ENCODE measurements at regions not wholly inside any gene's neighbourhood (a gene's known extent, or its start where the extent isn't known, plus 50 kb on each side); places are given as distances from the start of the nearest gene placed in this dataset.
"Not testable (repeated sequence)": the region's sequence is repeated elsewhere in the genome, so short reads cannot be mapped to it uniquely, and the experiment has no call there.

GRCh38 chr5:98237794-98238193 lies 535.7 kb upstream of the RGMB start:
- DNase-seq = not testable (repeated sequence)

GRCh38 chr5:98243972-98244371 lies 529.5 kb upstream of the RGMB start:
- no peak for DNase-seq

GRCh38 chr5:98248949-98249348 lies 524.5 kb upstream of the RGMB start:
- DNase-seq = no peak

- no peak for DNase-seq
Measured at GRCh38 chr5:98258939-98259338, 514.5 kb upstream of the RGMB start.

- no peak for DNase-seq
Measured at GRCh38 chr5:98259595-98259994, 513.9 kb upstream of the RGMB start.

DNA sequence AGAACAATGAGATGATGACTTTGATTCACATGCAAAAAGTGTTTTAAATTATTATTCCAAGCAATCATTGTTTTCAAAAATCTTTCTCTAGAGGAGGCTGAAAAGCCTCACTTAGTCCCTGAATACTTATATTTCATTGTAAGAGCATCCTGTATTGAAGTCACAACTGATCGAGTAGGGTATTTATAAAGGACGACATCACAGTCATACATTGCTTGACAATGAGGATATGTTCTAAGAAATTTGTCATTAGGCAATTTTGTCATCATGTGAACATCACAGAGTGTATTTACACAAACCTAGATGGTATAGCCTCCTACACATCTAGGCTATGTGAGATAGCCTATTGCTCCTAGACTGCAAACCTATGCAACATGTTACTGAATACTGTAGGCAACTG lies 510.4 kb upstream of the RGMB start:
- no peak for DNase-seq

- DNase-seq = no peak
Measured at GRCh38 chr5:98268162-98268860, 505.2 kb upstream of the RGMB start.

- DNase-seq = no peak
Measured at GRCh38 chr5:98275980-98276379, 497.5 kb upstream of the RGMB start.

- no peak for DNase-seq
Measured at GRCh38 chr5:98282521-98282920, 490.9 kb upstream of the RGMB start.

DNA sequence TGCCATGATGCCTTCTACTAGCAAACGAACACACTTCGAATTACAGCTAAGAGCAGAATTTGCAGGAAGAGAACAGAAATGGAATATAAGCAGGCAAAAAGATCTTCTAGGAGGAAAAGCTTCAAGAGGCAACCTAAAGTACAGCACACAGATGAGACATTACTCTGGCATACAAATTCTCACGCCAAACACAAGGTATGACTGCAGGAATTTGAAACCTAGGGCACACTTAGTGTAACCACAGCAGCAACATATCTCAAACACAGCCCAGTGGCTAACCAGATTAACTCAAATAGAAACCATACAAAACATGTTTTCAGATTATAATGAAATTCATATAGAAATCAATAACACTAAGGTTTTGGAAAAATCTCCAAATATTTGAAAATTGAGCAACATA lies 481.0 kb upstream of the RGMB start:
- DNase-seq = no peak

GRCh38 chr5:98296426-98296825 lies 477.0 kb upstream of the RGMB start:
- DNase-seq = no peak

GRCh38 chr5:98299435-98299834 lies 474.0 kb upstream of the RGMB start:
- no peak for DNase-seq

DNA sequence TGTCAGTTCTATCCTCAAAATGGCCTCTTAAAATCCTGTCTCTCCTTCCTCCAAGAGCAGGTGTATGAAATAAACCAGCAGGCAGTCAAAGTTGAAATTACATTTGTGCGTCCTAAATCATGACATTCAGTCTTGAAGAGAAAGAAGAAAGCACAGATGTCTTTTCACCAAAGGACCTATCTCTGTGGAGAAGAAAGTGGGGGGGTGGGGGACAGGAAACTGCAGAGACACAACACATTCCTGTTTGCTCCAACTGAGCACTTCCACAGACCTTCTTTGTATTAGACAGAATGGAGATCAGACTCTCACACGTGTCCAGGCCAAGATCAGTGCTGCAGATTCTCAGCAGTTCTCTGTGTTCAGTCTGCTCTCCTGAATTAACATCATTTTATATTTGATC lies 471.9 kb upstream of the RGMB start:
- no peak for DNase-seq

DNA sequence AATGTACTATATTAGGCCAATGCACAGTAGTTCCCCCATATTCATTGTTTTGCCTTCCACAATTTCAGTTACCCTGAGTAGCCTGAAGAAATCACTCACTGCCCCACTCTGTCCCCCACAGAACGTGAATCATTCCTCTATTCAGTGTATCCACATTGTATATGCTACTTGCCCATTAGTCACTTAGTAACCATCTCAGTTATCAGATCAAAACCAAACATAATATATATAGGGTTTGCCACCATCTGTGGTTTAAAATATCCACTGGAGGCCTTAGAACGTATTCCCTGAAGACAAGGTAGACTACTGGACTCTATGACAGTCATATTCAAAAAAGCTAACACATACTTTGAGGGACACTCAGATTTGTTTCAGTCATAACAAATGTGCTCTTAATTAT lies 465.7 kb upstream of the RGMB start:
- no peak for DNase-seq

GRCh38 chr5:98308231-98308630 lies 465.2 kb upstream of the RGMB start:
- DNase-seq = no peak

DNA sequence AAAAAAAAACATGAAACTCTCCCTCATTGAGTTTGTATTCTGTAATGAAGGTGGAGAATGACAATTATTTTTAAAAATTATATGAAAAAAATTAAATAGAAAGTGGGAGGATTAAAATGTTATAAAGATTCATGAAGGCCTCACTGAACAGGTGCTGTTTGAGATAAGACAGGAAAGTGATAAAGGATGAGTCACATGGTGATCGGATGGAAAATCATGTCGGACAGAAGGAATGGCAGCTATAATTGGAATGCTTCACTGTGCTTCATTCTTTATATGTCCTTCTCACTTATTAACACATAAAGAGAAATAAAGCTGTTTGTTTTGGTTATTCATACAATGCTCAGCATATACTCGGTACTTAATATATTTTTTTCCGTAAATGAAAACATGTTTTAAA lies 464.5 kb upstream of the RGMB start:
- no peak for DNase-seq

DNA sequence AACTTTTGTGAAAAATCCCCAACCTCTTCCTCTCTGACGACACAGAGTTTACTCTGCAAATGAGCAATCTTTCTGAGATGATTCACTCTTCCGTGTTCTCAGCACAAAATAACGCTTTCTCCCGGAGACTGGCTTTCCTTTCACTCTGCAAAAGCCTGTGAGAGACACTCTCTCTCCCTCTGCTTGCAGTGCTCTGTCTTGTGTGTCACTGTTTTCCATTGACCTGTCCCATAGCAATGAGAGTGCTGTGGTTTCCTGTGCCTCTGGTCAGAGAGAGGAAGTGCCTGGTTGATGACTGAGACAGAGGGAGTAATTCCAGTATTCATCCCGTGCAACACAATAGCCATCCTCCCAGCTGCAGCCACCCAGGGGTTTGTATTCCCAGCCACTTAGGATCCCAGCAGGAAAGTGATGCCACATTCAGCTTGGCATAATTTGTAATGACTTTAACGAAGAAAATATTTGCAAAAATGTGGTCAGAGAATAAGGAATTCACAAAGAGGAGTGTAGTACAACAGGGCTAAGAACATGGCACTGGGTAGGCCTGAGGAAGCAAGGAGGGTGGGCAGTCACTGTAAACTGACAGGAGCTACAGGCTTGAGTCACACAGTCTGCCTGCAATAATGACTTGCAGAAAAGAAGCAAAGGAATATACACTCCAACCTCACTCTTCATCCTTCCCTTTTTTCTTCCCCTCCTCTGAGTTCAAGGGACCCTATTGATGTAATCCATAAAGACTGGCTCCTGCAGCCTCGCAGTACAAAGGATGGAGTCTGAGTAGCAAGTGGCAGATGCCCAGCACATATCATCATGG lies 463.5 kb upstream of the RGMB start:
- no peak for DNase-seq

DNA sequence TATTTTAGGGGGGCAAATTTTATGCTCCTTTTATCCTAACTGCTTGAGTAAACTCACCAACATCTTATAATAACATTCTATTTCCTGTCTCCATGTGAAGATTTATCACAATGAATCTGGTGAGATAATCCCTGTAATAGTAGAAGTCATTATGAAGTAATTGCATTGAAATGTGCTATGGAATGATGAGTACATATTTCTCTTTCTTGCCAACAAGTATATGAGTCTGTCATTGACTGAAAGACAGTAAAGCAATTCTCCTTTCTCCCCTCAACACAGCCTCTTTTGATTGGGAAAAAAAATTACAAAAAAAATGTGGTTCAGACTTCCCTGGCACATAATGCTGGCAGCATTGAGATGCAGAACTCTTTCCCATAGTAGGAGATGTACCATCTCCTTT lies 459.2 kb upstream of the RGMB start:
- no peak for DNase-seq

DNA sequence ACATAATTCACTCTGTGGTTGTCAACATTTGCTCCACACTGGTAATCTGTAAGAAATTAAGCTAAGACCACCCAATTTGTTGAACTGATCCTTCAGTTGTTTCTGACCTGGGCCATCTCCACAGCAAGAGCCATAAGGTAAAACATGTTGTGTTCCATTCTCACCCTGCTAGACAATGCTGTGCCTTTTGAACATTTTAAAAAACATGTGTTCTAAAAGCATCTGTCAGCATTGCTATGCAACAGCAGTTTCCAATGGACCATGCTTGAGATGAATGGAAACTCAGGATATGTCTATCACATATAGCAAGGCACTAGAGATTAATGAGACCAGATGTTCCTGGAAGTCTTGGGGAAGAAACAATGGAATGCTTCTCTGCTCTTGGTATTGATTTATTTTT lies 455.1 kb upstream of the RGMB start:
- DNase-seq = no peak

- DNase-seq = no peak
Measured at GRCh38 chr5:98319299-98320011, 454.0 kb upstream of the RGMB start.

DNA sequence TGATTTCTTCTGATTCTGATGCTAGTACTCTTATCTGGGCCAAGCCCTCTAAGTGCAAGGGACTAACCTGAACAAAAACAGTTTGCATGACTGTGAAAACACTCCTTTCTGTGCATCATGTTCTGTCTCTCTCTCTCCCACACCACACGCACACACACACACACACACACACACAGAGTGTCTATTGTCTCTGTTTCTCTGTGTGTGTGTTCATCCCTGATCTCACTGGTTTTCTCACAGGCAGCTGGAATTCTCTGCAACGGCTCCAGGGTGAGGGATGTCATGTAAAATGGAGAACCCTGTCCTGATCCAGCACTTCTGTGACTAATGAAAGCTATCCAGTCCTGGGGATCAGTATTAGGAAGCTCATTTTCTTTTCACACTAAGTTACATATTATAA lies 453.1 kb upstream of the RGMB start:
- no peak for DNase-seq

DNA sequence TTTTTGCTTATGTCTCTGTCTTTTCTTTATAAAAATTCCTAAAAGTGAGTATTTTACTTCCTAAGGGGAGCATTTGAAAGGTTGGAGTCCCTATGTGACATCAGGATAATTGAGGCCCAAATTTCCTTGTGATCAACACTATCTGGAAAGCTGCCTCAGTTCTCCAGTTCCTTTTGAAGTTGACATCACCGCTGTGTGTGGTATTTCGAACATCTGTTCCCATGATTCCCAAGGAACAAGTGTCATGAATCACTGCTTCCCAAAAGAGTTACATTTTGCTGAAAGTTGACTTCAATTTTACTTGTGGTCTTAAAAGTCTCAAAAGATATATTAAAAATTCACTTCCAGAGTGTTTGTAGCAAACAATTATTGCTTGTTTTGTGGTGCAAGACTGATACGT lies 452.1 kb upstream of the RGMB start:
- no peak for DNase-seq

- DNase-seq = not testable (repeated sequence)
Measured at GRCh38 chr5:98325187-98325586, 448.3 kb upstream of the RGMB start.

- DNase-seq = no peak
Measured at GRCh38 chr5:98328015-98328414, 445.4 kb upstream of the RGMB start.
